ENCODE measurements at regions not wholly inside any gene's neighbourhood (a gene's known extent, or its start where the extent isn't known, plus 50 kb on each side); places are given as distances from the start of the nearest gene placed in this dataset.

DNA sequence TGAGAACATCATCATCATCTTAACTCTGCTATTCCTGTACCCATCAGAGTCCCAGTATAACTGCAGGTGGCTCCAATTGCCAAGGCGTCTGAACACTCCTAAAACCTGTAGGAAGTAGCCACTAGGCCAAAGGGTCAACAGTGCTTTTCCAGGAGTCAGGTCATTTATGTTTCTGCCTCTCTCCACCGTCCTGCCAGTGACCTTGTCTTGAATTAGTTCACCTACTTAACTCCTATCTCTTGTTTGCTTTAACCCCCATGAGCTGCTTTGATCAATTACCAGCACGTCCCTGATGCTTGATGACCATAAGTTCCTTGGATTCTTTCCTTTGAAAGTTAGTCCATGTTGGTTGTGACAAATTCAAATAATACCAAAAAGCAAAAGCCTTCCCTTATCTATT lies 169.8 kb upstream of the ANKRD28 start:
- TF ChIP-seq, protein P1, sequence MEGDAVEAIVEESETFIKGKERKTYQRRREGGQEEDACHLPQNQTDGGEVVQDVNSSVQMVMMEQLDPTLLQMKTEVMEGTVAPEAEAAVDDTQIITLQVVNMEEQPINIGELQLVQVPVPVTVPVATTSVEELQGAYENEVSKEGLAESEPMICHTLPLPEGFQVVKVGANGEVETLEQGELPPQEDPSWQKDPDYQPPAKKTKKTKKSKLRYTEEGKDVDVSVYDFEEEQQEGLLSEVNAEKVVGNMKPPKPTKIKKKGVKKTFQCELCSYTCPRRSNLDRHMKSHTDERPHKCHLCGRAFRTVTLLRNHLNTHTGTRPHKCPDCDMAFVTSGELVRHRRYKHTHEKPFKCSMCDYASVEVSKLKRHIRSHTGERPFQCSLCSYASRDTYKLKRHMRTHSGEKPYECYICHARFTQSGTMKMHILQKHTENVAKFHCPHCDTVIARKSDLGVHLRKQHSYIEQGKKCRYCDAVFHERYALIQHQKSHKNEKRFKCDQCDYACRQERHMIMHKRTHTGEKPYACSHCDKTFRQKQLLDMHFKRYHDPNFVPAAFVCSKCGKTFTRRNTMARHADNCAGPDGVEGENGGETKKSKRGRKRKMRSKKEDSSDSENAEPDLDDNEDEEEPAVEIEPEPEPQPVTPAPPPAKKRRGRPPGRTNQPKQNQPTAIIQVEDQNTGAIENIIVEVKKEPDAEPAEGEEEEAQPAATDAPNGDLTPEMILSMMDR (IDR thresholded peaks at IDR 0.05; ENCODE audit: insufficient read depth, missing control alignments), result no peak
- DNase-seq (ENCODE audit: insufficient read length, low spot score), result no peak
- FAIRE-seq, result no peak

DNA sequence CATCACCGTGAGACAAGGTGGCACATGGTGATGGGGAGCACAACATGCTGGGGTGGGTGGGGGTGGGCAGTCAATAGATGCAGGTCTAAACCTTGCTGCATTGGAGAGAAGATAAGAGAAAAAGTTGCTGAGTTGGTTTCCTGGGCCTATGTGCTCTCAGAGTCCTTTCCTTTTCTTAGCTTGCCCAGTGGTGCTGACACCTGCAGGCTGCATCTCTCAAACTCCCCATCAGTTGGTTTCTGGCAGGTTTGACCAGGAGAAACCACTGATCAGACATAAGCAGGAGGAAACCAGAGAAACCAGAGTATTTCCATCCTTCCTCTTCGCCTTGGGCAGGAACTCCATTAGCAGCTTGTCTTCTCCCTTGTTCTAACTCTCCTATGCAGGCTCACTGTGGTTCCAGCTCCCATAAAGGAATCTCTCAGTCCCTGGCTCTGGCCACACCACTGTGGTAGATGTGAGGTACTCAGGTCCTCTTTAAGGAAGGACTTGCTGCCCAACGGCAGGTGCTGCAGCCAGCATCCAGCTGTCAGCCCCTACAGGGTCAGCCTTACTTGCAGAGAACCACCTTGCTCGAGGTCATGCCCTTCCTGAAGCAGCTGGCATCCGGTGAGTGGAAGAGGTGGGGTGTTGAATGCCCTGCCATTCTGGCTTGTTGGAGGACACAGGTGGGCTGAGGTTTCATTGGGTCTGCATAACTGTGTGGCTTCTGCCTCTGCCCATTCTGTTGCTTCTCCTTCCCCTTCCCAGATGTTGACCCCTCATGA lies 172.3 kb upstream of the ANKRD28 start:
- FAIRE-seq (no peak), DNase-seq (ENCODE audit: insufficient read length, low spot score) (no peak)
- TF ChIP-seq, protein P1 (IDR thresholded peaks at IDR 0.05; ENCODE audit: insufficient read depth, missing control alignments), result no peak

DNA sequence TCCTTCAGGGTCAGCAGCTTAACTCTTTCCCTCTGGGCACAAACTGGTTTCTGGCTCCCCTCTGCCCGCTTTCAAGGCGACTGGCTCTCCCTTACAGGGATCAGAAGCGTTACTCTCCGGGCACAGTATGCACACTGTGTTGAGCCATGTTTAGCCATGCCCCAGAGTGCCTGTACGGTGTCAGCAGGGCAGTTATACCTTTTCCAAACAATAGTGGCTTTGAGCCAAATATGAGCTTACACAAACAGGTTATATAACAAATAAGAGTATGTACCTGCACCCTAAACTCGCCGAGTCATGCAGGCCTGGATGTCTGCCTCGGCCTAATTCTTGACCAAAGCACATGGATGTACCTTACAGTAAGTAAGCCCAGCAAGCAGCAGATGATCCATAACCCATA lies 175.6 kb upstream of the ANKRD28 start:
- TF ChIP-seq, protein P1 (IDR thresholded peaks at IDR 0.05; ENCODE audit: insufficient read depth, missing control alignments), result no peak
- DNase-seq (ENCODE audit: insufficient read length, low spot score) (no peak), FAIRE-seq (no peak)

DNA sequence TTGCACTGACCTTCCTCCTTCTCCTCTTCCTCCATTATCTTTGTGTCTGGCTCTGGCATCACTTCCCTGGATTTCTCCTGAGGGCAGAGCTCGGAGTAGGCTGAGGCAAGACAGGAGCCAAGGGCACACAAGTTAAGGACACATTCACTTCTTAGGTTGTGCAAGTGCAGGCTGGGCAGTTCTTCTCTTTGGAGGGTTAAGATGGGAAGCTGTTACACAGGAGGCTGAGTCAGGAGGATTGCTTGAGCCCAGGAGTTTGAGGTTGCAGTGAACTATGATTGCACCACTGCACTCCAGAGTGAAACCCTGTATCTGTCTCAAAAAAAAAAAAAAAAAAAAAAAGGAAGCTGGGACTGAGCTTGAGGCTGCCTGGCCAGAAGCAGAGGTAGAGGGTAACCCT lies 176.2 kb upstream of the ANKRD28 start:
- DNase-seq (ENCODE audit: insufficient read length, low spot score) (no peak), FAIRE-seq (no peak)
- TF ChIP-seq, protein P1 (IDR thresholded peaks at IDR 0.05; ENCODE audit: insufficient read depth, missing control alignments), result no peak

DNA sequence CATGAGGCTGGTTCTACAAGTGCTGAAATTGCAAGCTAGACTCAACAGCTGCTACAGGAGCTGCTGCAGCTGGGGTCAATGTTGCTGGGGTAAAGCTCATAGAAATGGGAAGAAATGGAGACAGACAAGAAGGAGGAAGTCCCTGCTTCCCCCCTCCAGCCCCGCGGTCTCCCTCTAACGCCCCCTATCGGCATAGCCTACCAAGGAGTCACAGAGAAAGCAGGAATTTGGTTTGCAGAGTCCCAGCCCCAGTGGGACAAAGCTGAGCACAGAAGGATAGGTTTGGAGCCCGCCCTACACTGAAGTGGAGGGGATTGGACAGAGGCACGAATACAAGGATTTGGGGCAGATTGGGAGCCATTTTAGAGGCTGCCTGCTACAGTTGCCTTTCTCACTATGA lies 176.9 kb upstream of the ANKRD28 start:
- no peak for FAIRE-seq
- DNase-seq (ENCODE audit: insufficient read length, low spot score), result no peak
- TF ChIP-seq, protein P1 (IDR thresholded peaks at IDR 0.05; ENCODE audit: insufficient read depth, missing control alignments), result peak; percentile 1

DNA sequence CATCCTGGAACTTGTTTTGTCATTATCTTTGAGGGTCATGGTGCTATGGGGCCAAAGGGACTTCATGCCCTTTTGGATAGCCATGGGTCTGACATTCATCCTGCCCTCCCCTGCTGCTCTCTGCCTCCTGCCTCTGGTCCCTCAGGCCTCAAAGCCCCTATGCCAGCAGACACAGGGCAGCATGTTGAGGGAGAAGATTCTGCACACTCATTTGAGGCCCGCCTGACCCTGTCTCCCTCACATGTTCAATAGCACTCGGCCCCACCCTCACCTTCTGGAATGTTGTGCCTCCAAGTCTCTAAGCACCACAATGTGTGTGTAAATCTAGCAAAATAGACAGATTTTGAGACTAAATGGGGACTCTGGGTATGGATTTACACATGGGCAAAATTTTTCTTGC lies 178.7 kb upstream of the ANKRD28 start:
- FAIRE-seq, result no peak
- TF ChIP-seq, protein P1 (IDR thresholded peaks at IDR 0.05; ENCODE audit: insufficient read depth, missing control alignments), result no peak

DNA sequence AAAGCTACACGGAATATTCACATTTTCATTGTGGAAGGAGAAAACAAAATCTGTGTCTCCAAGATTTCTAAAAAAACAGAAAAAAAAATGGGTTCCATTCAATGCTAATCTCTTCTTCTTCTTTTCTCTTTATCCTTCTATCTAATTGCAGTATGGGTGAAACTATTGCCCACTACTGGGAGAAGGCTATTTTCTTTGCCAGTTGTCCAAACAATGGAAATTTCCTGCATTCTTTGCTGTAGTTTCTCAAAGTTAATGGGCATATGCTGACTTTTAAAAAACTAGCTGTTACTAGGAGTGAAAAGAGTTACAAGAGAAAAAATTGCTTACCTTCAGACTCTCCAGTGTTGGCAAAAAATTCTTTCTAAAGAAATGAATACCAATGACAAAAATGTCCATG lies 179.3 kb upstream of the ANKRD28 start:
- TF ChIP-seq, protein P1 (IDR thresholded peaks at IDR 0.05; ENCODE audit: insufficient read depth, missing control alignments), result no peak
- no peak for FAIRE-seq

More for the DNA sequence above, 178.7 kb upstream of the ANKRD28 start:
- DNase-seq (ENCODE audit: insufficient read length, low spot score), result no peak

More for the DNA sequence above, 179.3 kb upstream of the ANKRD28 start:
- no peak for DNase-seq (ENCODE audit: insufficient read length, low spot score)
